GM19467 (cell line): ENCODE measurements at regions not wholly inside any gene's neighbourhood (a gene's known extent, or its start where the extent isn't known, plus 50 kb on each side); places are given as distances from the start of the nearest gene placed in this dataset.
"Not testable (repeated sequence)": the region's sequence is repeated elsewhere in the genome, so short reads cannot be mapped to it uniquely, and the experiment has no call there.

Source experiments
- ATAC-seq: cut with Tn5 transposase; IDR thresholded peaks from one replicate; pipeline ENCODE4 v1.9.1; 2021; ENCODE audit warnings: mild to moderate bottlenecking, moderate library complexity; ENCODE audit not compliant: unreplicated experiment

GRCh38 chrX:101823236-101823635 lies 108.6 kb downstream of the ZMAT1 start:
- no peak for ATAC-seq

DNA sequence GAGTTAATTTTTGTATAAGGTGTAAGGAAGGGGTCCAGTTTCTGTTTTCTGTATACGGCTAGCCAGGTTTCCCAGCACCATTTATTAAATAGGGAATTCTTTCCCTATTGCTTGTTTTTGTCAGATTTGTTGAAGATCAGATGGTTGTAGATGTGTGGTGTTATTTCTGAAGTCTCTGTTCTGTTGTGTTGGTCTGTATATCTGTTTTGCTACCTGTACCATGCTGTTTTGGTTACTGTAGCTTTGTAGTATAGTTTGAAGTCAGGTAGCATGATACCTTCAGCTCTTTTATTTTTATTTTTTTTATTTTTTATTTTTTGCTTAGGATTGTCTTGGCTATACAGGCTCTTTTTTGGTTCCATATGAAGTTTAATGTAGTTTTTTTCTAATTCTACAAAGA lies 114.1 kb downstream of the ZMAT1 start:
- ATAC-seq, result not testable (repeated sequence)

DNA sequence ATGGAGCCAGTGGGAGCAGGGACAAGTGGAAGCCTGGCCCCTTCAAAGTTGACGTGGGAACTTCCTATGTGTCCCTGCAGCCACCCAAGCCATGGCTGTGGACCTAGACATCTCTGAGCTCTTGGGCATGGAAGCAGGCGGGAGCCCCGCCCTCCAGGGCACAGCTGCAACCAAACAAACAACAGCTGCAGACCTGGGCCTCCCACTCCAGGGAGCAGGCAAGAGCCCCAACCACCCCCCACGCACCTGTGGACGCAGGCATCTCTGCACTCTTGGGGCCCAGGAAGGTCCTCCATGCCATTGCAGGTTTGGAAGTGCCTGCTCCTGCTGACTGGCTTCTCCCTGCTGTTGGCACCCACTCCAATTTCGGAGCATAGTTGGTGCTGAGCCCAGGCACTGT lies 118.6 kb downstream of the ZMAT1 start:
- ATAC-seq, result no peak

GRCh38 chrX:101803451-101803850 lies 128.4 kb downstream of the ZMAT1 start:
- no peak for ATAC-seq

DNA sequence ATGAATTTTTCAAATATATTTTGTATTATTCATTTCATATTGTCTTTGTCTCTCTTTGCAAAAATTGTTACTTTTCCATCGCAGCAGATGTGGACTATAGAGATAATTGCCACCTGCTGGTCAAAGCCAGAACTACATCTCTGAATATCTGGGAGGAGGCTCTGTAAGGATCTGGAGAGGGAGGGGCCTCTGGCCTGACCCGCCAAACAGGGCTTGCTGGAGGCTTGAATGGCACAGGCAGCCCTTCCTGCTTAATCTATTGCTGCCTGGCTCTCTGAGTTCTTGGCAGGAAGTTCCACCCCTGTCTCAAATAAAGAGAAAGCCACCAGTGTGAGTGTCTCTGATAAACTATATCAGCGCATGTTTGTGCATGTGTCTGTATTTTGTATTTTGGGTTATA lies 132.4 kb downstream of the ZMAT1 start:
- ATAC-seq, result peak; percentile 99

DNA sequence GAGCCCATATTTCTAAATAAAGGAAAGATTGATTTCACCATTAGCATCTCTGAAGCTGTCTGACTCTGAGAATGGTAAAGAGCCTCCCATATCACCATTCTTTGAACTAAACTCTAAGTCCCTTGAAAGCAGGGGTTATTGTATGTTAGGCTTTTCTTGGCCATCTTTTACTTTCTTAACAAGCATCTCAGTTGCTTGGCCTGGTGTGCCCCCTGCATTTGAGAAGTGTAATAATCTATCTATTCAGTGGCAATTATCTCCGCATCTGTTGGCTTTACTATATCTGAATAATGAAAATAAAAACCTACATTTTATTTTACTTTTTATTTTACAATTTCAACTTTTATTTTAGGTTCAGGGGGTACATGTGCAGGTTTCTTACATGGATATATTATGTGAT lies 128.3 kb upstream of the ARMCX2 start:
- no peak for ATAC-seq

DNA sequence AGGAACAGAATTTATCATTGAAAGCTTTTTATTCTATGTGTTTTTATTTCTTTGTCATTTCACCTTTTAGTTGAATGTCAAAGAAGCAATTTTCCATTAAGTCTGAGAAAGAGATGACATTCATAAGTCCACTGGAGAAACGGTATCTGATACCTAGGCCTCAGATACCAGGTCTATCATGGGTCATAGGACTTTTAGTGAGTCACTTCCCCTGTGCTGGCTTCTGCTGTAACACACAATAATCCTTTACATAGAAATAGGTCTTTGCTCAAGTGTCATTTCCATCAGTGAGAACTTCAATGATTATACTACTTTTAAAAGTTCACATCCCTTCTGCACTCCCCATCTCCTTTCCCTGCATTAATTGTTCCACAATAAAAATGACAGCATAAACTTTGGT lies 125.5 kb upstream of the ARMCX2 start:
- ATAC-seq, result no peak

DNA sequence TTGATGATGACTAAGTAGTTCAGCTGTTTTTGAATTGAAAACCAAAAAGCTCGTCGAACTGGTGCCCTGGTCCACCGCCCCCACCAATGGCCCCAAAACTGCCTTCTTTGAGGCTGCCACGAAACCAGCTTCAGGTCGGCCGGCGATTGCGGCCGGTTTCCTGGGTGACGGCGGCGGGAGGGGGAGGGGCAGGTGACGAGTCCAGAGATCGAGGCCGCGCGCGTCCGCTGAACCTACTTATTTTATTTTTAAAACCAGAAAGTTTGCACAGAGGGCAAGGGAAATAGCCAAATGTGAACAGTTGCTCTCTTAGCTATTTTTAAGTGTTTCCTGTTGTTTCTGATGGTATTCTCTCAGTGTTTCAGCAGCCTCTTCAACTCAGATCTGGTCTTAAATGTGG lies 120.8 kb upstream of the ARMCX2 start:
- ATAC-seq, result not testable (repeated sequence)

GRCh38 chrX:101774340-101774739 lies 114.7 kb upstream of the ARMCX2 start:
- ATAC-seq, result peak; percentile 99

DNA sequence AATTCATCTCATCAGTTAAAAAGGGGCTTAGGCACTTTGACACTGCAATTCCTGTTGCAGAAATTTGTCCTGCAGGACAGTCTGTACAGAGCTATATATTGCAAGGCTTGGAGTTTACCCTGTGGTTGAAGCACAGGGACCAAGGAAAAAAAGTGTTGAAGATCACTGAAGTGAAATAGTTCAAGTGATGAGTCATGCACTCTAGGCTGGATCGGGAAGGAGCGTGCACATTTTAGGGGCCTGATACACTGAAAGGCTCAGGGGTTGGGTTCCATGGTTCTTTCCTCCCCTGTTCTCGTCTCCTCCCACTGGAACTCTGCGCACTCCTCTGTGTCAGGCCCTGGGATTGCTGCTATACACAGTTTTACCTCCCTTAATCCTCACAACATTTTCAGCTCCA lies 104.9 kb upstream of the ARMCX2 start:
- no peak for ATAC-seq

DNA sequence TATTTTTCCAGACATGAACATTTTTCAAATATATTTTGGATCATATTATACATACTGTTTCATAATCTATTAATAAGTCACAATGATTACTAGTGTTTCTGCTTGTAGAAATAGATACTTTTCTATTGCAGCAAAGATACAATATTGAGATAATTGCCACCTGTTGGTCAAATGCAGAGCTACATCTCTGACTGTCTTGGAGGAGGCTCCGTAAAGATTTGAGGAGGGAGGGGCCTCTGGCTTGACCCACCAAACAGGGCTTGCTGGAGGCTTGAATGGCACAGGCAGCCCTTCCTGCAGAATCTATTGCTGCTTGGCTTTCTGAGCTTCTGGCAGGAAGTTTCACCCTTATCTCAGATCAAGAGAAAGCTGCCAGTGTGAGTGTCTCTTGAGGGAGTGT lies 99.3 kb upstream of the ARMCX2 start:
- peak; percentile 91 for ATAC-seq

- no peak for ATAC-seq
These were observed 91.1 kb upstream of the ARMCX2 start for GRCh38 chrX:101750744-101751143.

GRCh38 chrX:101749436-101749835 lies 89.8 kb upstream of the ARMCX2 start:
- no peak for ATAC-seq

DNA sequence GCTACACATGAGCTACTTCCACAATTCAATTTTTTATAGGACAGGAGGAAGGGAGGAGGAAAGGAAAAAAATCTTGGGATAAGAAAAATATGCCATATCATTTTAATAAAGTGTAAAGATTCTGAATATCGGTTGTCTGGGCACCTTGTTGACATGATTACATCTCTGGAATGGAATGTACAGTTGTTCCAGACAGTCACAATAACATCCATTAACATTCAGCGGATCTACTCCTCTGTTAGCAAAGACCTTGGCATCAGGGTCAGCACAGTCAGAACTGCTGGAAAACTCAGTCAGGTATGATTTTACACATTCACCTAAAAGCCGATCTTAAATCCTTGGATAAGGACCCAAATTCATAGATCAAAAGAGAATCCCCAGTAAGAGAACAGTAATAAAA lies 85.4 kb upstream of the ARMCX2 start:
- ATAC-seq, result no peak

DNA sequence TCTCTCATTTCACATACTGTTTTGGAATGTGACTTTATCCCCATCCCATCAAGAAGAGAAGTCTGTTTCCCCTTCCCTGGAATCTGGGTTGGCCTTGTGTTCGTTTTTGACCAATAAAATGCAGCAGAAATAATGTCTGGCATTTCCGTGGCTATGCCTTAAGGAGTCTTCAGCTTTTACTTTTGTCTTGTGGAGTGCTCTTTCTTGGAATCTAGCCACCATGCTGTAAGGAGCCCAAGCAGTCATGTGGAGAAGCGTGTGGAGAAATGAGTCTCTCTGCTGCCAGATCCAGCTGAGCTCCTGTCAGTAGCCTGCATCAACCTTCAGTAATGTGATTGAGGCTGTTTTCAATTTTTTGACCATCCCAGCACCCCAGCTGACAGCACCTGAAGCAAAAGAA lies 84.4 kb upstream of the ARMCX2 start:
- ATAC-seq, result no peak

DNA sequence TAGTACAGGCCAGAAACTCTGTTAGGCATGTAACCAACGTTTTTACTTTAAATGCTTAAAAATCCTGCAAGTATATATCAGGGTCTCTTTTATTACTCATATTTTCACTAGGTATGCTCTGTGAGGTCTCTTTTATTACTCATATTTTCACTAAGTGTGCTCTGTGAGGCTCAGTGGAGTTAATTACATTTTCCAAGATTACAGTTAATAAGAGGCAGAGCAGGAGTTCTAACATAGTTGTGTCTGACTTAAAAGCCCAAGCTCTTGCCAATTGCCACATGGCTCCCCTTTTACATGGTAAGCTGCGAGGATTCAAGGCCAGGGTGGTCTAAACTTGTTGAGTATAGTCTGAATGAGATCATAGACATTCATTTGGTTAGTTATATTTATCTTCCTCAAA lies 81.0 kb upstream of the ARMCX2 start:
- ATAC-seq, result no peak

DNA sequence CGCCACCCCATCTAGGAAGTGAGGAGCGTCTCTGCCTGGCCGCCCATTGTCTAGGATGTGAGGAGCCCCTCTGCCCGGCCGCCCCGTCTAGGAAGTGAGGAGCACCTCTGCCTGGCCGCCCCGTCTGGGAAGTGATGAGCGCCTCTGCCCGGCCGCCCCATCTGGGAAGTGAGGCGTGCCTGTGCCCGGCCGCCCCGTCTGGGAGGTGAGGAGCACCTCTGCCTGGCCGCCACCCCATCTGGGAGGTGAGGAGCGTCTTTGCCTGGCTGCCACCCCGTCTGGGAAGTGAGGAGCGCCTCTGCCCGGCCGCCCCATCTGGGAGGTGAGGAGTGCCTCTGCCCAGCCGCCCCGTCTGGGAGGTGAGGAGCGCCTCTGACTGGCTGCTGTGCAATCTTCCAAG lies 79.2 kb upstream of the ARMCX2 start:
- ATAC-seq, result not testable (repeated sequence)

DNA sequence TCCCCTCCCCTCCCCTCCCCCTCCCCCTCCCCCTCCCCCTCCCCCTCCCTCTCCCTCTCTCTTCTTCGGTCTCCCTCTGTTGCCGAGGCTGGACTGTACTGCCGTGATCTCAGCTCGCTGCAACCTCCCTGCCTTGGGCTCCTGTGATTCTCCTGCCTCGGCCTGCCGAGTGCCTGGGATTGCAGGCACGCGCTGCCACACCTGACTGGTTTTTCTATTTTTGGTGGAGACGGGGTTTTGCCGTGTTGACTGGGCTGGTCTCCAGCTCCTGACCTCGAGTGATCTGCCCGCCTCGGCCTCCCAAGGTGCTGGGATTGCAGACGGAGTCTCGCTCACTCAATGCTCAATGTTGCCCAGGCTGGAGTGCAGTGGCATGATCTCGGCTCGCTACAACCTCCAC lies 78.8 kb upstream of the ARMCX2 start:
- not testable (repeated sequence) for ATAC-seq

GRCh38 chrX:101736651-101737050 lies 77.0 kb upstream of the ARMCX2 start:
- no peak for ATAC-seq

- no peak for ATAC-seq
These were observed 73.2 kb upstream of the ARMCX2 start for GRCh38 chrX:101732870-101733269.

GRCh38 chrX:101729986-101730385 lies 70.3 kb upstream of the ARMCX2 start:
- ATAC-seq, result no peak
